MCF 10A (cell line): ENCODE measurements at regions not wholly inside any gene's neighbourhood (a gene's known extent, or its start where the extent isn't known, plus 50 kb on each side); places are given as distances from the start of the nearest gene placed in this dataset.

Experiments
- BruUV-seq: library from RNA; stranded (reverse); fragments of 400-500 nt; replicated peaks from 2 replicates; lab custom pipeline; 2021; lab: Mats Ljungman, UMichigan
- CTCF ChIA-PET: fragments of 300-600 bp; sonication (Branson Sonifier 250); formaldehyde crosslinking; extraction: SDS; loops from one replicate; lab custom pipeline; 2021; ENCODE audit warnings: antibody characterized with exemption, inconsistent platforms; lab: Yijun Ruan, JAX
- POLR2A ChIA-PET: fragments of 300-600, 350-650 bp; sonication (Branson Sonifier 250); formaldehyde crosslinking; extraction: SDS; loops from one replicate; lab custom pipeline; 2020; ENCODE audit warnings: antibody characterized with exemption, inconsistent platforms; lab: Yijun Ruan, JAX
- DNase-seq: peaks from one replicate; pipeline ENCODE4 v3.0.0-alpha.2; 2018; ENCODE audit not compliant: unreplicated experiment
- H3K27ac Mint-ChIP-seq: one replicate; pipeline ENCODE4 v1.8.0; 2022; ENCODE audit warnings: mild to moderate bottlenecking, low read depth, mixed read lengths; ENCODE audit not compliant: unreplicated experiment
- H3K27me3 Mint-ChIP-seq: one replicate; pipeline ENCODE4 v1.8.0; 2022; ENCODE audit warnings: mixed read lengths; ENCODE audit not compliant: insufficient read depth, unreplicated experiment
- H3K36me3 Mint-ChIP-seq: one replicate; pipeline ENCODE4 v1.8.0; 2022; ENCODE audit warnings: mild to moderate bottlenecking, moderate library complexity, mixed read lengths; ENCODE audit not compliant: insufficient read depth, unreplicated experiment
- H3K4me1 Mint-ChIP-seq: one replicate; pipeline ENCODE4 v1.8.0; 2022; ENCODE audit warnings: mixed read lengths; ENCODE audit not compliant: insufficient read depth, unreplicated experiment
- H3K4me3 Mint-ChIP-seq: one replicate; pipeline ENCODE4 v1.8.0; 2022; ENCODE audit warnings: mild to moderate bottlenecking, moderate library complexity, mixed read lengths; ENCODE audit not compliant: unreplicated experiment
- H3K9me3 Mint-ChIP-seq: one replicate; pipeline ENCODE4 v1.8.0; 2022; ENCODE audit warnings: mixed read lengths; ENCODE audit not compliant: unreplicated experiment
- CTCF ChIP-seq: fragments of 200-600 bp; IDR thresholded peaks from one replicate; pipeline ENCODE4 v1.8.0; 2022; ENCODE audit warnings: antibody characterized with exemption, mild to moderate bottlenecking; ENCODE audit not compliant: unreplicated experiment
- intact Hi-C: fragments of 100-400 bp; cut with micrococcal nuclease; formaldehyde crosslinking; loops from 2 replicates; pipeline ENCODE4 v1.14.1; 2022

- H3K36me3 Mint-ChIP-seq, result no peaks in the 10 kb centered on the region
- H3K27me3 Mint-ChIP-seq, result peaks cover 30% of the 10 kb centered on the region
- peaks cover 6% of the 10 kb centered on the region for H3K4me1 Mint-ChIP-seq
- H3K27ac Mint-ChIP-seq, result no peak overlapping the region
- POLR2A ChIA-PET, result no interaction called here
- no peak overlapping the region for H3K4me3 Mint-ChIP-seq
- TF ChIP-seq CTCF, result no peak
- DNase-seq, result no peak
- BruUV-seq, result no TSS peak
- H3K9me3 Mint-ChIP-seq, result no peaks in the 10 kb centered on the region
- CTCF ChIA-PET, result interaction anchor here (0.6 kb wide), 1 partner anchor 471 kb away, joined by 3 read pairs; no protein-coding TSS in a partner anchor
- intact Hi-C loops, result no loop called here
Measured at GRCh38 chr6:168138436-168138835, 59.4 kb upstream of the FRMD1 start.

DNA sequence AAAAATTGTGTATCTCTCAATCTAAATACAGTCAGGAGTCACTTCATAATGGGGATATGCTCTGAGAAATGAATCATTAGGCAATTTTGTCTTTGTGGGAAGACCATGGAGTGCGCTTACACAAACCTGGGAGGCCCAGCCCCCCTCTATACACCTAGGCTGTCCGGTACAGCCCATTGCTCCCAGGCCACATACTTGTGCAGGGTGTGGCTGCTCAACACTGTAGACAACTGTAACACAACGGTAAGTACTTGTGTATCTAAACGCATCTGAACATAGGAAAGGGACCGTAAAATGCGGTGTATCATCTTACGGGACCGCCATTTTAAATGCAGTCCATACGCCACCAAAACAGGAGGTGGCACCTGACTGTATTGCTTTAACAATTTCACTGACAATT lies 58.0 kb upstream of the FRMD1 start:
- Mint-ChIP-seq H3K9me3 (no peaks in the 10 kb centered on the region), H3K4me3 (no peak overlapping the region), H3K36me3 (no peaks in the 10 kb centered on the region), H3K27me3 (peaks cover 22% of the 10 kb centered on the region), H3K4me1 (peaks cover 6% of the 10 kb centered on the region), H3K27ac (no peak overlapping the region)
- intact Hi-C loops, result no loop called here
- ChIA-PET POLR2A (no interaction called here), CTCF (no interaction called here)
- BruUV-seq, result no TSS peak
- TF ChIP-seq CTCF, result no peak
- no peak for DNase-seq

GRCh38 chr6:168136622-168137021 lies 57.6 kb upstream of the FRMD1 start:
- DNase-seq, result no peak
- no peak for TF ChIP-seq CTCF
- no TSS peak for BruUV-seq
- H3K36me3 Mint-ChIP-seq, result no peaks in the 10 kb centered on the region
- POLR2A ChIA-PET, result no interaction called here
- H3K4me3 Mint-ChIP-seq, result no peak overlapping the region
- CTCF ChIA-PET, result no interaction called here
- H3K9me3 Mint-ChIP-seq, result no peaks in the 10 kb centered on the region
- peaks cover 22% of the 10 kb centered on the region for H3K27me3 Mint-ChIP-seq
- peaks cover 6% of the 10 kb centered on the region for H3K4me1 Mint-ChIP-seq
- intact Hi-C loops, result no loop called here
- H3K27ac Mint-ChIP-seq, result no peak overlapping the region

GRCh38 chr6:168136001-168136400 lies 57.0 kb upstream of the FRMD1 start:
- no TSS peak for BruUV-seq
- ChIA-PET POLR2A (interaction anchor here (0.7 kb wide), 1 partner anchor 8 kb away, joined by 3 read pairs; no protein-coding TSS in a partner anchor), CTCF (interaction anchor here (0.6 to 0.7 kb wide), 2 partner anchors 200 to 368 kb away, joined by 3 to 5 read pairs; no protein-coding TSS in a partner anchor)
- H3K36me3 Mint-ChIP-seq, result no peaks in the 10 kb centered on the region
- no peak for DNase-seq
- H3K9me3 Mint-ChIP-seq, result no peaks in the 10 kb centered on the region
- peaks cover 6% of the 10 kb centered on the region for H3K4me1 Mint-ChIP-seq
- no peak overlapping the region for H3K27ac Mint-ChIP-seq
- H3K27me3 Mint-ChIP-seq, result peaks cover 22% of the 10 kb centered on the region
- H3K4me3 Mint-ChIP-seq, result no peak overlapping the region
- no peak for TF ChIP-seq CTCF
- intact Hi-C loops, result no loop called here
